ENCODE measurements at regions not wholly inside any gene's neighbourhood (a gene's known extent, or its start where the extent isn't known, plus 50 kb on each side); places are given as distances from the start of the nearest gene placed in this dataset.

GRCh38 chr2:173648816-173649215, 294.1 kb downstream of the CDCA7 start:
- DNase-seq (ENCODE audit: low read depth): no peak

- DNase-seq (ENCODE audit: low read depth): no peak
These were observed 295.0 kb downstream of the CDCA7 start for GRCh38 chr2:173649527-173650219.

- no peak for DNase-seq (ENCODE audit: low read depth)
These were observed 297.2 kb downstream of the CDCA7 start for GRCh38 chr2:173651891-173652290.

- DNase-seq (ENCODE audit: low read depth): peak; percentile 74
These were observed 297.6 kb downstream of the CDCA7 start for GRCh38 chr2:173652311-173652710.

- peak; percentile 84 for DNase-seq (ENCODE audit: low read depth)
These were observed 298.2 kb downstream of the CDCA7 start for GRCh38 chr2:173652767-173653431.

- DNase-seq (ENCODE audit: low read depth): no peak
These were observed 298.7 kb downstream of the CDCA7 start for GRCh38 chr2:173653432-173653805.

GRCh38 chr2:173654161-173654895, 299.7 kb downstream of the CDCA7 start:
- DNase-seq (ENCODE audit: low read depth): no peak

GRCh38 chr2:173654896-173655265, 300.2 kb downstream of the CDCA7 start:
- DNase-seq (ENCODE audit: low read depth): no peak

- no peak for DNase-seq (ENCODE audit: low read depth)
These were observed 301.4 kb downstream of the CDCA7 start for GRCh38 chr2:173656086-173656485.

GRCh38 chr2:173657996-173658717, 303.5 kb downstream of the CDCA7 start:
- peak; percentile 71 for DNase-seq (ENCODE audit: low read depth)

- DNase-seq (ENCODE audit: low read depth): no peak
These were observed 304.3 kb downstream of the CDCA7 start for GRCh38 chr2:173658946-173659371.

- no peak for DNase-seq (ENCODE audit: low read depth)
These were observed 304.8 kb downstream of the CDCA7 start for GRCh38 chr2:173659509-173659908.

- DNase-seq (ENCODE audit: low read depth): no peak
These were observed 303.6 kb downstream of the SP3 start for GRCh38 chr2:173661586-173661985.

GRCh38 chr2:173663353-173663752, 301.8 kb downstream of the SP3 start:
- DNase-seq (ENCODE audit: low read depth): no peak

- no peak for DNase-seq (ENCODE audit: low read depth)
These were observed 301.2 kb downstream of the SP3 start for GRCh38 chr2:173663835-173664512.

- no peak for DNase-seq (ENCODE audit: low read depth)
These were observed 300.7 kb downstream of the SP3 start for GRCh38 chr2:173664513-173664910.

- no peak for DNase-seq (ENCODE audit: low read depth)
These were observed 298.8 kb downstream of the SP3 start for GRCh38 chr2:173666171-173666888.

GRCh38 chr2:173667014-173667413, 298.2 kb downstream of the SP3 start:
- no peak for DNase-seq (ENCODE audit: low read depth)

- no peak for DNase-seq (ENCODE audit: low read depth)
These were observed 297.8 kb downstream of the SP3 start for GRCh38 chr2:173667415-173667814.

GRCh38 chr2:173669271-173669853, 295.8 kb downstream of the SP3 start:
- DNase-seq (ENCODE audit: low read depth): no peak

GRCh38 chr2:173669888-173670287, 295.3 kb downstream of the SP3 start:
- no peak for DNase-seq (ENCODE audit: low read depth)
